Adipocyte (in vitro differentiated cells): ENCODE measurements at regions not wholly inside any gene's neighbourhood (a gene's known extent, or its start where the extent isn't known, plus 50 kb on each side); places are given as distances from the start of the nearest gene placed in this dataset.

Source experiments
- DNase-seq: peaks from one replicate; pipeline ENCODE4 v3.0.0-alpha.2; 2015; ENCODE audit warnings: low read depth
- H3K27me3 ChIP-seq: replicated peaks from 2 replicates; pipeline ENCODE4 v1.7.0; 2013; ENCODE audit warnings: mild to moderate bottlenecking, low read length, moderate library complexity; ENCODE audit not compliant: control insufficient read depth, insufficient read depth
- H3K36me3 ChIP-seq: 2 replicates; pipeline ENCODE4 v1.7.0; 2013; ENCODE audit warnings: low read length, mild to moderate bottlenecking, moderate library complexity; ENCODE audit not compliant: control insufficient read depth, insufficient read depth, severe bottlenecking
- H3K4me1 ChIP-seq: 2 replicates; pipeline ENCODE4 v1.7.0; 2013; ENCODE audit warnings: mild to moderate bottlenecking, low read length, moderate library complexity; ENCODE audit not compliant: control insufficient read depth, insufficient read depth
- H3K4me3 ChIP-seq: 2 replicates; pipeline ENCODE4 v1.7.0; 2013; ENCODE audit warnings: mild to moderate bottlenecking, low read length, moderate library complexity
- H3K9ac ChIP-seq: 2 replicates; pipeline ENCODE4 v1.7.0; 2013; ENCODE audit warnings: mild to moderate bottlenecking, low read length, moderate library complexity
- H3K9me3 ChIP-seq: 2 replicates; pipeline ENCODE4 v1.7.0; 2013; ENCODE audit warnings: mild to moderate bottlenecking, low read length, moderate library complexity; ENCODE audit not compliant: control insufficient read depth

DNA sequence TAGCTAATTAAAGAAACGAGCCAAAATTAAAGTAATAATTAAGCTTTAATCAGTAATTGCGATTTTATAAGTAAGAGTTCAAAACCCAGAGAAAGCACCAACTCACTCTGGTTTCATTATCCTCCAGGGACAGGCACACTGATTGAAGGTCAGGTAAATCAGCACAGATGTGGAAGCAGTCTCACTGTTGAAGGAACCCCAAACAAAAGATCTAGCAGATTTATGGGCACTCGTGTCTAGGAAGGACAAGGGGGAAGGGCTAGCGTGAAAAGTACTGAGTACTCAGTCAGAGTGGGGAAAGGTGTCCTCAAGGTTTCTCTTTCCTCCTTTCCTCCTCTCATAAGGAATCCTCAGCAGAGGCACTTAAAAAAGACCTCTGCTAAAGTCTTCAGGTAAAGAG is 320.1 kb downstream of the PYDC2 start:
- no peak for DNase-seq
- Histone ChIP-seq H3K27me3 (no peaks in the 10 kb centered on the region), H3K9me3 (no peaks in the 10 kb centered on the region), H3K4me1 (peaks cover 1% of the 10 kb centered on the region), H3K9ac (no peak overlapping the region), H3K4me3 (no peak overlapping the region), H3K36me3 (no peaks in the 10 kb centered on the region)

- no peak for DNase-seq
- no peaks in the 10 kb centered on the region for H3K27me3 ChIP-seq
- no peaks in the 10 kb centered on the region for H3K4me1 ChIP-seq
- no peak overlapping the region for H3K9ac ChIP-seq
- H3K9me3 ChIP-seq, result no peaks in the 10 kb centered on the region
- no peaks in the 10 kb centered on the region for H3K36me3 ChIP-seq
- no peak overlapping the region for H3K4me3 ChIP-seq
Observed at GRCh38 chr3:191783024-191783423, 322.1 kb downstream of the PYDC2 start.

DNA sequence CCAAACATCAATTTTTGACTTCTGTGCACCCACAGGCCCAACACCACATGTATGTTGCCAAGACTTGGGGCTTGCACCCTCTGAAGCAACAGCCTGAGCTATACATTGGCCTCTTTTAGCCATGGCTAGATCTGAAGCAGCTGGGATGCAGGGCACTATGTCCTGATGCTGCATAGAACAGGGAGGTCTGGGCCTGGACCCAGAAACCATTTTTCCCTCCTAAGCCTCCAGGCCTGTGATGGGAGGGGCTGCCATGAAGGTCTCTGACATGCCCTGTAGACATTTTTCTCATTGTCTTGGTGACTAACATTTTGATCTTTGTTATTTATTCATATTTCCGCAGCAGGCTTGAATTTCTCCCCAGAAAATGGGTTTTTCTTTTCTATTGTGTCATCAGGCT is 330.0 kb downstream of the PYDC2 start:
- no peak for DNase-seq
- Histone ChIP-seq H3K4me3 (no peak overlapping the region), H3K9ac (no peak overlapping the region), H3K9me3 (no peaks in the 10 kb centered on the region), H3K4me1 (no peaks in the 10 kb centered on the region), H3K36me3 (no peaks in the 10 kb centered on the region), H3K27me3 (no peaks in the 10 kb centered on the region)

GRCh38 chr3:191792580-191792979 is 331.6 kb downstream of the PYDC2 start:
- Histone ChIP-seq H3K36me3 (no peaks in the 10 kb centered on the region), H3K27me3 (no peaks in the 10 kb centered on the region), H3K9ac (no peak overlapping the region), H3K9me3 (peaks cover 2% of the 10 kb centered on the region), H3K4me1 (no peaks in the 10 kb centered on the region), H3K4me3 (no peak overlapping the region)
- DNase-seq, result no peak

GRCh38 chr3:191795196-191795595 is 334.2 kb downstream of the PYDC2 start:
- peaks cover 8% of the 10 kb centered on the region for H3K9me3 ChIP-seq
- no peak overlapping the region for H3K9ac ChIP-seq
- H3K36me3 ChIP-seq, result no peaks in the 10 kb centered on the region
- H3K27me3 ChIP-seq, result no peaks in the 10 kb centered on the region
- no peak overlapping the region for H3K4me3 ChIP-seq
- no peak for DNase-seq
- H3K4me1 ChIP-seq, result no peaks in the 10 kb centered on the region

DNA sequence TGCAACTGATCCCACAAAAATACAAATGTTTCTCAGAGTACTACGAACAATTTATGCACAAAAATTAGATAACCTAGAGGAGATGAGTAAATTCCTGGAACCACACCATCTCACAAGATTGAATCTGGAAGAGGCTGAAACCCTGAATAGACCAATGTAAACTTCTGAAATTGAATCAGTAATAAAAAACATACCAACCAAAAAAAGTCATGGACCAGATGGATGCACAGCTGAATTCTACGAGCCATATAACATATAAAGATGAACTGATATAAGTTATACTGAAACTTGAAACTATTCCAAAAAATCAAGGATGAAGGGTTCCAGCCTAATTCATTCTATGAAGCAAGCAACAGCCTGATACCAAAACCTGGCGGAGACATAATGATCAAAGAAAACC is 336.3 kb downstream of the PYDC2 start:
- Histone ChIP-seq H3K36me3 (no peaks in the 10 kb centered on the region), H3K27me3 (no peaks in the 10 kb centered on the region), H3K9me3 (peaks cover 28% of the 10 kb centered on the region), H3K4me3 (no peak overlapping the region), H3K4me1 (no peaks in the 10 kb centered on the region), H3K9ac (no peak overlapping the region)
- DNase-seq, result no peak

GRCh38 chr3:191802671-191803070 is 341.7 kb downstream of the PYDC2 start:
- no peaks in the 10 kb centered on the region for H3K36me3 ChIP-seq
- H3K9me3 ChIP-seq, result peaks cover 40% of the 10 kb centered on the region
- H3K4me1 ChIP-seq, result no peaks in the 10 kb centered on the region

DNA sequence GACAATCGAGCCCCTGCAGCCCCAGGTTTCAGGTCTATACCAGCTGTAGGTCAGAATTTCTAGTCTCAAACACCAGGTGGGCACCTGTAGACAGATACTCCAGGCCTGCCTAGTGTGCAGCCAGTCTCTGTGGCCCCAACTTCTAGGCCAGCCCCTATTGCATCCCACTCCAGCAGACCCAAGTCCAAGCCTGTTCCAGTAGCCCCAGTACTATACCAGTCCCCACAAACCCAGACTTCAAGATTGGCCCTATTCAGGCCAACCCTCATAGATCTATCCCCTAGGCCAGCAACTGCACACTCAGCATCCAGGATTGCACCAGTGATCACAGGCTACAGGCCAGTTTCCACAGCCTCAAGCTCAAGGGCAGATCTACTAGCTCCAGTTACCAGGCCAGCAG is 344.0 kb downstream of the PYDC2 start:
- no peak for DNase-seq
- H3K9ac ChIP-seq, result no peak overlapping the region
- no peaks in the 10 kb centered on the region for H3K36me3 ChIP-seq
- H3K27me3 ChIP-seq, result no peaks in the 10 kb centered on the region
- no peak overlapping the region for H3K4me3 ChIP-seq
- no peaks in the 10 kb centered on the region for H3K4me1 ChIP-seq
- H3K9me3 ChIP-seq, result peaks cover 35% of the 10 kb centered on the region

More at GRCh38 chr3:191802671-191803070, 341.7 kb downstream of the PYDC2 start:
- Histone ChIP-seq H3K9ac (no peak overlapping the region), H3K4me3 (no peak overlapping the region), H3K27me3 (no peaks in the 10 kb centered on the region)
- DNase-seq, result no peak

DNA sequence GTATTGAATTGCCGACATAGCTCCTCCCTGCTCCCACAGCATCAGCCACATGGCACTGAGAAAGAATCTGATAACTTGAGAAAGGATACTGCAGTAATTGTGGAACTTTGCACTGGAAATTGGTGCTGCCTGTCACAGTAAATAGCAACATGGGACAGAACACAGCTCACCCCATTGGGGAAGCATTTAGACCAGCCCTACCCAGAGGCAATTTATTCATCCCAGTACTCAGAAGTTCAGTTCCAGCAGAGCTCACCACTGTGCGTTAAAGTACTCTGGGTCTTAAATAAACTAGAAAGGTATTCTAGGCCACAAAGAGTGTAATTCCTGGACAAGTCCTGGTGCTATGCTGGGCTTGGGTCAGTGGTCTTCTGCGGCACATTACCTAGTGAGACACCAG is 347.1 kb downstream of the PYDC2 start:
- no peaks in the 10 kb centered on the region for H3K36me3 ChIP-seq
- H3K4me1 ChIP-seq, result no peaks in the 10 kb centered on the region
- DNase-seq, result no peak
- no peaks in the 10 kb centered on the region for H3K27me3 ChIP-seq
- no peak overlapping the region for H3K9ac ChIP-seq
- H3K9me3 ChIP-seq, result peaks cover 32% of the 10 kb centered on the region
- H3K4me3 ChIP-seq, result no peak overlapping the region

GRCh38 chr3:191809326-191809949 is 348.5 kb downstream of the PYDC2 start:
- no peak overlapping the region for H3K9ac ChIP-seq
- no peak for DNase-seq
- H3K4me3 ChIP-seq, result no peak overlapping the region
- H3K9me3 ChIP-seq, result peaks cover 39% of the 10 kb centered on the region
- no peaks in the 10 kb centered on the region for H3K4me1 ChIP-seq
- H3K27me3 ChIP-seq, result no peaks in the 10 kb centered on the region
- no peaks in the 10 kb centered on the region for H3K36me3 ChIP-seq

GRCh38 chr3:191813245-191813644 is 352.3 kb downstream of the PYDC2 start:
- no peak overlapping the region for H3K4me3 ChIP-seq

DNA sequence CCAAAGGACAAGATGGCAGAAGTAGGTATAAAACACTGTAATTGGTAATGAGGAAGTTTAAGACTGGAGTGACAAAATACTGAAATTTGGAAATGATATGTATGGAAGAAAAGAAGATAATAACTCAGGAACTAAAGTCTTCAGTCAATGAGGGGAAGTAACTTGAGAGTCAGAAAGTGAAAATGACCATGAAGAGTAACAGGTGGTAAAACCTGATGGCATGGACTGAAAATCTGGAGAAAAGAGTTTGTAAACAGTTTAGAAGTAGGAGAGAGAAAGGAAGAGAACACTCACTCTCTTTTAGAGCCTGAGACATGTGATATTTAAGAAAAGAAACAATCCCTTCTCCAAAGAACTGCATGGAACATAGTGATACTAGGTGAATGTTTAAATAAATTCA is 387.9 kb downstream of the PYDC2 start:
- Histone ChIP-seq H3K36me3 (no peaks in the 10 kb centered on the region), H3K4me1 (no peaks in the 10 kb centered on the region), H3K4me3 (no peak overlapping the region), H3K9ac (no peak overlapping the region), H3K27me3 (no peaks in the 10 kb centered on the region), H3K9me3 (no peaks in the 10 kb centered on the region)
- DNase-seq, result no peak

More at GRCh38 chr3:191813245-191813644, 352.3 kb downstream of the PYDC2 start:
- Histone ChIP-seq H3K9me3 (peaks cover 39% of the 10 kb centered on the region), H3K9ac (no peak overlapping the region), H3K27me3 (no peaks in the 10 kb centered on the region), H3K4me1 (no peaks in the 10 kb centered on the region), H3K36me3 (no peaks in the 10 kb centered on the region)
- DNase-seq, result no peak
